WERI-Rb-1 (cell line): ENCODE measurements at regions not wholly inside any gene's neighbourhood (a gene's known extent, or its start where the extent isn't known, plus 50 kb on each side); places are given as distances from the start of the nearest gene placed in this dataset.
"Not testable (repeated sequence)": the region's sequence is repeated elsewhere in the genome, so short reads cannot be mapped to it uniquely, and the experiment has no call there.

Experiments
- DNase-seq: peaks from one replicate; pipeline ENCODE4 v3.0.0-alpha.2; 2020
- H3K27ac ChIP-seq: fragments of 250-450 bp; sonication (Bioruptor Pico); 2 replicates; pipeline ENCODE4 v1.5.1; 2020; ENCODE audit warnings: mild to moderate bottlenecking, moderate library complexity
- H3K27me3 ChIP-seq: fragments of 250-450 bp; sonication (Bioruptor Pico); 2 replicates; pipeline ENCODE4 v1.5.1; 2021; ENCODE audit warnings: mild to moderate bottlenecking, low read depth, moderate library complexity; ENCODE audit not compliant: insufficient read depth, severe bottlenecking
- H3K36me3 ChIP-seq: fragments of 250-450 bp; sonication (Bioruptor Pico); 2 replicates; pipeline ENCODE4 v1.5.1; 2020; ENCODE audit warnings: mild to moderate bottlenecking, moderate library complexity
- H3K4me3 ChIP-seq: 2 replicates; pipeline ENCODE4 v1.5.1; 2011; ENCODE audit warnings: low read depth, mild to moderate bottlenecking, control low read depth, low read length
- H3K9me3 ChIP-seq: fragments of 250-450 bp; sonication (Bioruptor Pico); 2 replicates; pipeline ENCODE4 v1.5.1; 2021; ENCODE audit warnings: mild to moderate bottlenecking, moderate library complexity; ENCODE audit not compliant: severe bottlenecking
- CTCF ChIP-seq: IDR thresholded peaks from 2 replicates; pipeline ENCODE4 v1.5.1; 2011; ENCODE audit warnings: low read depth, mild to moderate bottlenecking, control low read depth, inconsistent platforms, low read length

- DNase-seq = no peak
- no peak for TF ChIP-seq CTCF
- no peaks in the 10 kb centered on the region for H3K9me3 ChIP-seq
- no peaks in the 10 kb centered on the region for H3K27me3 ChIP-seq
- H3K27ac ChIP-seq = no peak overlapping the region
- H3K4me3 ChIP-seq = no peak overlapping the region
- no peaks in the 10 kb centered on the region for H3K36me3 ChIP-seq
These were observed 65.9 kb upstream of the UGT2B7 start for GRCh38 chr4:69030326-69030725.

GRCh38 chr4:69032847-69033638, 63.2 kb upstream of the UGT2B7 start:
- H3K27me3 ChIP-seq = no peaks in the 10 kb centered on the region
- no peaks in the 10 kb centered on the region for H3K9me3 ChIP-seq
- no peak for DNase-seq
- H3K36me3 ChIP-seq = no peaks in the 10 kb centered on the region
- TF ChIP-seq CTCF = no peak
- no peak overlapping the region for H3K27ac ChIP-seq
- no peak overlapping the region for H3K4me3 ChIP-seq

- not testable (repeated sequence) for DNase-seq, H3K27ac ChIP-seq, H3K27me3 ChIP-seq, H3K4me3 ChIP-seq, H3K36me3 ChIP-seq, H3K9me3 ChIP-seq
These were observed 61.9 kb upstream of the UGT2B7 start for GRCh38 chr4:69034315-69034740.

GRCh38 chr4:69038582-69038981, 57.7 kb upstream of the UGT2B7 start:
- TF ChIP-seq CTCF = no peak
- H3K27ac ChIP-seq = no peak overlapping the region

GRCh38 chr4:69039071-69039470, 57.2 kb upstream of the UGT2B7 start:
- Histone ChIP-seq H3K27ac (no peak overlapping the region), H3K27me3 (no peaks in the 10 kb centered on the region), H3K36me3 (no peaks in the 10 kb centered on the region), H3K4me3 (no peak overlapping the region), H3K9me3 (no peaks in the 10 kb centered on the region)
- no peak for TF ChIP-seq CTCF
- DNase-seq = no peak

More at GRCh38 chr4:69038582-69038981, 57.7 kb upstream of the UGT2B7 start:
- Histone ChIP-seq H3K9me3 (no peaks in the 10 kb centered on the region), H3K27me3 (no peaks in the 10 kb centered on the region), H3K36me3 (no peaks in the 10 kb centered on the region), H3K4me3 (no peak overlapping the region)
- DNase-seq = no peak

GRCh38 chr4:69044247-69044646, 52.0 kb upstream of the UGT2B7 start:
- no peak overlapping the region for H3K4me3 ChIP-seq
- no peaks in the 10 kb centered on the region for H3K36me3 ChIP-seq
- TF ChIP-seq CTCF = no peak
- no peaks in the 10 kb centered on the region for H3K27me3 ChIP-seq
- no peak for DNase-seq
- no peak overlapping the region for H3K27ac ChIP-seq
- H3K9me3 ChIP-seq = no peaks in the 10 kb centered on the region
